ENCODE measurements at regions not wholly inside any gene's neighbourhood (a gene's known extent, or its start where the extent isn't known, plus 50 kb on each side); places are given as distances from the start of the nearest gene placed in this dataset.

DNA sequence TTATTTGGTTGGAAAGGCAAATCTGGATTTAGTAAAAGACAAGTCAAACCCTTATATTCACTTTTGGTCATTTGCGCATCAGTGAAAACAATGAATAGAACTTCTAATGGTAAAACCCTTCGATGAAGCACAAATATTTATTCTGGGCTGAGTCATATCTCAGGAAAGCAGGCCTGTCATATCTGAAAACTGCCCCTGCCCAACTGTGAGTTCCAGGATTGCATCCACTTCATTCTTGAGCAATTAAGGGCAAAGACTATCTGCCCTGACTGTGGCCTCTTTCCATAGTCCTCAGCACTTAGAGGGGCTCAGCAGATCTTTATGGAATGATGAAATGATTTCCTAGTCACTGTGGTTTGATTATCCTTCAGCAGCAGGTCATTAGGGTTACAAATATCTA is 795.2 kb upstream of the ID2 start:
- TF ChIP-seq, protein P1, sequence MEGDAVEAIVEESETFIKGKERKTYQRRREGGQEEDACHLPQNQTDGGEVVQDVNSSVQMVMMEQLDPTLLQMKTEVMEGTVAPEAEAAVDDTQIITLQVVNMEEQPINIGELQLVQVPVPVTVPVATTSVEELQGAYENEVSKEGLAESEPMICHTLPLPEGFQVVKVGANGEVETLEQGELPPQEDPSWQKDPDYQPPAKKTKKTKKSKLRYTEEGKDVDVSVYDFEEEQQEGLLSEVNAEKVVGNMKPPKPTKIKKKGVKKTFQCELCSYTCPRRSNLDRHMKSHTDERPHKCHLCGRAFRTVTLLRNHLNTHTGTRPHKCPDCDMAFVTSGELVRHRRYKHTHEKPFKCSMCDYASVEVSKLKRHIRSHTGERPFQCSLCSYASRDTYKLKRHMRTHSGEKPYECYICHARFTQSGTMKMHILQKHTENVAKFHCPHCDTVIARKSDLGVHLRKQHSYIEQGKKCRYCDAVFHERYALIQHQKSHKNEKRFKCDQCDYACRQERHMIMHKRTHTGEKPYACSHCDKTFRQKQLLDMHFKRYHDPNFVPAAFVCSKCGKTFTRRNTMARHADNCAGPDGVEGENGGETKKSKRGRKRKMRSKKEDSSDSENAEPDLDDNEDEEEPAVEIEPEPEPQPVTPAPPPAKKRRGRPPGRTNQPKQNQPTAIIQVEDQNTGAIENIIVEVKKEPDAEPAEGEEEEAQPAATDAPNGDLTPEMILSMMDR (conservative IDR thresholded peaks at IDR 0.05; ENCODE audit: low read depth, low read length), result no peak
- no peak for TF ChIP-seq EZH2 (IDR thresholded peaks at IDR 0.05; ENCODE audit: borderline replicate concordance, low read depth, low read length, poor library complexity, severe bottlenecking)
